T47D (cell line): ENCODE measurements at regions not wholly inside any gene's neighbourhood (a gene's known extent, or its start where the extent isn't known, plus 50 kb on each side); places are given as distances from the start of the nearest gene placed in this dataset.

Experiments used
- DNase-seq, 2 experiments: peaks; one replicate each; pipeline versions ENCODE4 v3.0.0 to v3.0.0-alpha.2; 2011 to 2012; ENCODE audit warnings: low read depth in 1 of 2, low spot score in 1 of 2
- JUND ChIP-seq: IDR thresholded peaks from 2 replicates; pipeline ENCODE4 v1.6.1; 2012; ENCODE audit warnings: low read depth
- in situ Hi-C: cut with HindIII; loops from 2 replicates; pipeline ENCODE4 v1.10.0; 2016; ENCODE audit warnings: low sequenced_read_pairs, low pct_unique_long_range_greater_than_20kb

DNA sequence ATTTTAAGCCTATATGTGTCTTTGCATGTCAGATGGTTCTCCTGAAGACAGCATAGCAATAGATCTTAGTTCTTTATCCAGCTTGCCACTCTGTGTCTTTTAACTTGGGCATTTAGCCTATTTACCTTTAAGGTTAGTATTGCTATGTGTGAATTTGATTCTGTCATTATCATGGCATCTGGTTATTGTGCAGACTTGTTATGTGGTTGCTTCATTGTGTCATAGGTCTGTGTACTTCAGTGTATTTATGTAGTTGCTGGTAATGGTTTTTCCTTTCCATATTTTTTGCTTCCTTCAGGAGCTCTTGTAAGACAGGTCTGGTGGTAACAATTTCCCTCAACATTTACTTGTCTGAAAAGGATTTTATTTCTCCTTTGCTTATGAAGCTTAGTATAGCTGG is 1443.5 kb downstream of the FAM133A start:
- in situ Hi-C loops: no loop called here
- no peak for DNase-seq

DNA sequence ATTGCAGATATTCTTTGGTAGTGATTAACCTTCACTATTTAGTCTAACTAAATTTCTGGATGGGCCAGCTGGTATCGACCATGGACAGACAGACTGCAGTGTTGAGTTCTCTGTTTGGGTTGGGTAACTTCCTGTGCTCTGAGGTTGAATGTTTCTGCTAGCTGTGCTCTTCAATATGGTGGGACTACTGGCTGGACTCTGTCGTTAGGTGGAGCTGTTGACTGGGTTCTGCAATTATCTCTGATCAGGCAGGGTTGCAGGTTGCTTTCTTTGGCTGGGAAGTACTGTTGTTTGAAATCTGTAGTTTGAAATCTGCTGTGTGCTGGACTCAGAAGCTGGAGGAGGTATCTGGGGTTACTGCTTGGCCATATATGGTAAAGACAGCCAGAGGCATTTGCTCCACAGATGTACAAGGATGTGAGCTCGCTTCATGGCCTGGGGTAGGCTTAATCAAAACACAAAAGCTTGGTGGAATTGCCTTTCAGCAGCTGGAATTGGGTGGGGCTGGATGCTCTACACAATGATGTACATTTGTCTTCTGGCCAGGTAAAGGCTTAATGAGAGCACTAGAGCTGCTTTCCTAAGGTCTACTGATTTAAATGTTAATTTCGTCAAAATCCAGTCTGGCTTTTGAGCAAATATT is 1472.0 kb downstream of the FAM133A start:
- DNase-seq: no peak
- in situ Hi-C loops: no loop called here
- no peak for TF ChIP-seq JUND

More for the DNA sequence above, 1443.5 kb downstream of the FAM133A start:
- no peak for TF ChIP-seq JUND

DNA sequence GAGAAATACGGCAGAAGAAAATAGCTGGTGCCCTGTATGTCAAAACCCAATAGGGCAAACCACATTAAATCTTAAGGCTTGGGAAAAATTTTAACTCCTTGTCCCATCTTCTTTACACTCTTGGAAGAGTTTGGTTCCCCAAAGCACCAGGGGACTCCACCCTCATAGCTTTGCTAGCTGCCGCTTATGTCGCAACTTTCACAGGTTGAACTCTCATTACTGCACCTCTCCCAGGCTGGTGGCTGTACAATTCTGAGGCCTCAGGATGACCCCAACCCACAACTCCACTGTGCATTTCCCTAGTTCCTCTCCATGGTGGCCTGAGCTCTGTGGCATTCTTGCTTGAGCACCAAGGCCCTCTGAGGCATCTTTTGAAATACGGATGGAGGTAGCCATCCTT is 1478.8 kb downstream of the FAM133A start:
- no peak for TF ChIP-seq JUND
- no peak for DNase-seq
- in situ Hi-C loops: no loop called here

DNA sequence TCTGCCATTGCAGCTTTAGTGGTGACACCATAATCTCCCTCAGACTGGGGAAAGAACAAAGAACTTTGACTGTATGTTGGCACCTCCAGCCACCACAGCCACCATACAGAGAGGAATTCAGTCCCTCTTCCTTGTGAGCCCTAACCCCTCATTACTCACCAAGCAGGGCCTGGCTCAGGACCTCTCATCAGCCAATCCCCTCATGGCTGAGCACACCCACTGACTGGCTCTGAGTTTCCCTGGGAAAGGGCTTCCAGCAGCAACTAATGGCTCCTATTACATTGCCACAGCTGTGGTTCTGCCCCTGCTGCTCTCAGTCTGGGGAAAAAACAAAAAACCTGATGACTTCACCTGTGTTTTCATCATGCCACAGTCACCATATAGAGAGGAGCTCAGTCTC is 1482.6 kb downstream of the FAM133A start:
- in situ Hi-C loops: no loop called here
- no peak for TF ChIP-seq JUND
- no peak for DNase-seq
